ENCODE measurements at regions not wholly inside any gene's neighbourhood (a gene's known extent, or its start where the extent isn't known, plus 50 kb on each side); places are given as distances from the start of the nearest gene placed in this dataset.

DNA sequence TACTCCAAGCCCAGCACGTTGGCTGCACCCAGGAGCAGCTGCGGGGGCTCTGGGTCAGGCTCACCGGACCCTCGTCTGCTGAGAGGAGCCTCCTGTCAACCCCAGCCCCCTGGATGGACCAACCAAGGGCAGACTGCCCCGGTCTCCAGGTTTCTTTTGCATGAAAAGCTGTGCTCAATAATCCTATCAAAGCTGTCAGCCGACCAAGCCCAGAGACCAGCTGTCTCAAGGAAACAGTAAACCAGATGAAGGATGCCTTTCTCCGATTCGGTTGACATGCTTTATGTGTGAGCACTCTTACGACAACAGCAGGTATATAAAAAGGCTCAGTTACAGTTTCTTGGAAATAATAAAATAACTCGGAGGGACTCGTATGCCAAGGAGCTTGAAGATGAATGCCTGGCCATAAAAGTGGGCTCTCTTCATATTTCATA, 71.6 kb upstream of the BAIAP2L1 start:
- TF ChIP-seq, protein P1, sequence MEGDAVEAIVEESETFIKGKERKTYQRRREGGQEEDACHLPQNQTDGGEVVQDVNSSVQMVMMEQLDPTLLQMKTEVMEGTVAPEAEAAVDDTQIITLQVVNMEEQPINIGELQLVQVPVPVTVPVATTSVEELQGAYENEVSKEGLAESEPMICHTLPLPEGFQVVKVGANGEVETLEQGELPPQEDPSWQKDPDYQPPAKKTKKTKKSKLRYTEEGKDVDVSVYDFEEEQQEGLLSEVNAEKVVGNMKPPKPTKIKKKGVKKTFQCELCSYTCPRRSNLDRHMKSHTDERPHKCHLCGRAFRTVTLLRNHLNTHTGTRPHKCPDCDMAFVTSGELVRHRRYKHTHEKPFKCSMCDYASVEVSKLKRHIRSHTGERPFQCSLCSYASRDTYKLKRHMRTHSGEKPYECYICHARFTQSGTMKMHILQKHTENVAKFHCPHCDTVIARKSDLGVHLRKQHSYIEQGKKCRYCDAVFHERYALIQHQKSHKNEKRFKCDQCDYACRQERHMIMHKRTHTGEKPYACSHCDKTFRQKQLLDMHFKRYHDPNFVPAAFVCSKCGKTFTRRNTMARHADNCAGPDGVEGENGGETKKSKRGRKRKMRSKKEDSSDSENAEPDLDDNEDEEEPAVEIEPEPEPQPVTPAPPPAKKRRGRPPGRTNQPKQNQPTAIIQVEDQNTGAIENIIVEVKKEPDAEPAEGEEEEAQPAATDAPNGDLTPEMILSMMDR (conservative IDR thresholded peaks at IDR 0.05), result no peak
- TF ChIP-seq EZH2 (IDR thresholded peaks at IDR 0.05; ENCODE audit: low read depth), result no peak
